Lung (tissue), 11 donors: ENCODE measurements at regions not wholly inside any gene's neighbourhood (a gene's known extent, or its start where the extent isn't known, plus 50 kb on each side); places are given as distances from the start of the nearest gene placed in this dataset.

Source experiments
- ATAC-seq: fragments of 200-7000 bp; cut with Tn5 transposase; one replicate; pipeline ENCODE4 v1.9.1; 2020; ENCODE audit warnings: moderate number of reproducible peaks; ENCODE audit not compliant: insufficient read depth, low FRiP score
- DNase-seq, 3 donors: peaks; one replicate each; pipeline ENCODE4 v3.0.0-alpha.2; 2013 to 2017
- H3K27ac ChIP-seq, 2 donors: one replicate each; pipeline ENCODE4 v1.5.1; 2013; ENCODE audit warnings: mild to moderate bottlenecking in 2 of 2, moderate library complexity in 2 of 2, control low read depth in 1 of 2, inconsistent platforms in 1 of 2, low read depth in 1 of 2, low read length in 1 of 2
- H3K27me3 ChIP-seq, 3 donors: one replicate each; pipeline ENCODE4 v1.5.1; 2013; ENCODE audit warnings: low read length in 2 of 3; ENCODE audit not compliant: control insufficient read depth in 3 of 3, insufficient read depth in 3 of 3
- H3K36me3 ChIP-seq, 4 donors: one replicate each; pipeline ENCODE4 v1.5.1; 2013; ENCODE audit warnings: low read length in 4 of 4, mild to moderate bottlenecking in 1 of 4, moderate library complexity in 1 of 4; ENCODE audit not compliant: control insufficient read depth in 4 of 4, insufficient read depth in 4 of 4
- H3K4me1 ChIP-seq, 5 donors: one replicate each; pipeline ENCODE4 v1.5.1; 2013; ENCODE audit warnings: low read length in 5 of 5, mild to moderate bottlenecking in 2 of 5, moderate library complexity in 1 of 5; ENCODE audit not compliant: control insufficient read depth in 5 of 5, insufficient read depth in 5 of 5
- H3K4me3 ChIP-seq: one replicate; pipeline ENCODE4 v1.5.1; 2013; ENCODE audit warnings: mild to moderate bottlenecking, control low read depth, moderate library complexity
- H3K9ac ChIP-seq, 2 donors: one replicate each; pipeline ENCODE4 v1.5.1; 2013; ENCODE audit warnings: low read length in 2 of 2, control low read depth in 1 of 2; ENCODE audit not compliant: insufficient read depth in 1 of 2
- H3K9me3 ChIP-seq, 4 donors: one replicate each; pipeline ENCODE4 v1.5.1; 2013; ENCODE audit warnings: low read length in 3 of 4, mild to moderate bottlenecking in 1 of 4, moderate library complexity in 1 of 4; ENCODE audit not compliant: control insufficient read depth in 4 of 4, insufficient read depth in 3 of 4
- WGBS, 2 donors: extraction: QIAGEN DNeasy Blood & Tissue Kit; methylation state at CpG; one replicate each; pipeline ENCODE4 v1.1.7; 2013; 5-methylcytosine and 5-hydroxymethylcytosine counted together
- TF ChIP-seq, protein P1 (sequence below): IDR thresholded peaks from 2 replicates; pipeline ENCODE4 v1.5.1; 2012; ENCODE audit warnings: mild to moderate bottlenecking; ENCODE audit errors: control extremely low read depth, extremely low read depth
- donor health status: control.
- donor health status: control.
- donor health status: Bipolar disorder and iron deficiency.
- donor health status: healthy.
- donor health status: DM: yes; HTN: yes; CAD: no.

DNA sequence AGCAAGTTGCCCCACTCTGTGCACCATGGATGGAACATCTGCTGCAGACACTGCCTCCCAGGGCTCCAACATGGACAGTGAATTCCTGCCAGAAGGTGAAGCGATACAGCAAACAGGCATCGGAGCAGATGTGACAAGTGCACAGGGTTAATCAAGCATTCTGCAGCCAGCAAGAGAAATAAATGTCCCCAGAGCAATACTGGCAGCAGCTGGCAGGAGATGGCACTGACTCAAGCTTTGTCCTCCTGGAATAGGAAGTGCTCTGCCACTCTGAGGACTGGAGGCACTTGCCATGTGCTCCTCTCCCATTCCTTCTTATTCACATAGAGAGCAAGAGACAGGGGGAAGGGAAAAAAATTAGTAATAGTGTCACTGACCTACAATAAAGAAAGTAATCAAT, 402.7 kb upstream of the DAB1 start:
- DNase-seq, result no peak

GRCh38 chr1:57824535-57824934, 400.7 kb upstream of the DAB1 start:
- WGBS, 2 donors, result 51 to 69% methylated on average over 3 of the region's 3 CpGs

More for the DNA sequence above, 402.7 kb upstream of the DAB1 start:
- no peaks in the 10 kb centered on the region for H3K9me3 ChIP-seq
- no peak for ATAC-seq
- WGBS, 2 donors, result 93 to 94% methylated on average over 2 of the region's 2 CpGs
- no peak overlapping the region for H3K4me3 ChIP-seq
- no peaks in the 10 kb centered on the region for H3K36me3 ChIP-seq
- H3K9ac ChIP-seq, result no peak overlapping the region
- H3K27me3 ChIP-seq, result no peaks in the 10 kb centered on the region
- TF ChIP-seq, protein P1, sequence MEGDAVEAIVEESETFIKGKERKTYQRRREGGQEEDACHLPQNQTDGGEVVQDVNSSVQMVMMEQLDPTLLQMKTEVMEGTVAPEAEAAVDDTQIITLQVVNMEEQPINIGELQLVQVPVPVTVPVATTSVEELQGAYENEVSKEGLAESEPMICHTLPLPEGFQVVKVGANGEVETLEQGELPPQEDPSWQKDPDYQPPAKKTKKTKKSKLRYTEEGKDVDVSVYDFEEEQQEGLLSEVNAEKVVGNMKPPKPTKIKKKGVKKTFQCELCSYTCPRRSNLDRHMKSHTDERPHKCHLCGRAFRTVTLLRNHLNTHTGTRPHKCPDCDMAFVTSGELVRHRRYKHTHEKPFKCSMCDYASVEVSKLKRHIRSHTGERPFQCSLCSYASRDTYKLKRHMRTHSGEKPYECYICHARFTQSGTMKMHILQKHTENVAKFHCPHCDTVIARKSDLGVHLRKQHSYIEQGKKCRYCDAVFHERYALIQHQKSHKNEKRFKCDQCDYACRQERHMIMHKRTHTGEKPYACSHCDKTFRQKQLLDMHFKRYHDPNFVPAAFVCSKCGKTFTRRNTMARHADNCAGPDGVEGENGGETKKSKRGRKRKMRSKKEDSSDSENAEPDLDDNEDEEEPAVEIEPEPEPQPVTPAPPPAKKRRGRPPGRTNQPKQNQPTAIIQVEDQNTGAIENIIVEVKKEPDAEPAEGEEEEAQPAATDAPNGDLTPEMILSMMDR, result no peak
- peaks cover 0 to 5% (median 0%) of the 10 kb centered on the region in 5 donors for H3K4me1 ChIP-seq
- H3K27ac ChIP-seq, result no peak overlapping the region

GRCh38 chr1:57820356-57821095, 396.7 kb upstream of the DAB1 start:
- Histone ChIP-seq H3K4me1 (peaks cover 0 to 18% (median 0%) of the 10 kb centered on the region in 5 donors), H3K9ac (no peak overlapping the region), H3K9me3 (no peaks in the 10 kb centered on the region), H3K36me3 (no peaks in the 10 kb centered on the region), H3K4me3 (no peak overlapping the region), H3K27ac (no peak overlapping the region), H3K27me3 (no peaks in the 10 kb centered on the region)
- peak in 2 of 3 donors; percentile 54 to 64 for DNase-seq
- TF ChIP-seq, protein P1, result no peak
- 73 to 74% methylated on average over 6 of the region's 6 CpGs for WGBS, 2 donors
- no peak for ATAC-seq

More at GRCh38 chr1:57824535-57824934, 400.7 kb upstream of the DAB1 start:
- no peaks in the 10 kb centered on the region for H3K27me3 ChIP-seq
- H3K36me3 ChIP-seq, result no peaks in the 10 kb centered on the region
- H3K4me1 ChIP-seq, result peaks cover 0 to 18% (median 0%) of the 10 kb centered on the region in 5 donors
- TF ChIP-seq, protein P1, result no peak
- DNase-seq (peak; percentile 30 to 60 (median 48)), ATAC-seq (no peak)
- no peak overlapping the region for H3K4me3 ChIP-seq
- no peaks in the 10 kb centered on the region for H3K9me3 ChIP-seq
- no peak overlapping the region for H3K9ac ChIP-seq
- H3K27ac ChIP-seq, result no peak overlapping the region
